K562 (cell line): ENCODE measurements at regions not wholly inside any gene's neighbourhood (a gene's known extent, or its start where the extent isn't known, plus 50 kb on each side); places are given as distances from the start of the nearest gene placed in this dataset.

Source experiments
- AFF4 ChIP-seq: sonication (generic); formaldehyde crosslinking; IDR thresholded peaks from 2 replicates; pipeline ENCODE4 v1.8.0; 2023; ENCODE audit warnings: mild to moderate bottlenecking, missing genetic modification reagents
- CXXC5 ChIP-seq: fragments of 250-450 bp; sonication (Bioruptor Pico); IDR thresholded peaks from 2 replicates; pipeline ENCODE4 v1.8.0; 2022; ENCODE audit warnings: inconsistent platforms, mild to moderate bottlenecking, moderate library complexity
- DDX20 ChIP-seq: fragments of 450-650 bp; IDR thresholded peaks from 2 replicates; pipeline ENCODE4 v1.6.1; 2016; ENCODE audit warnings: missing genetic modification characterization, low read depth, mild to moderate bottlenecking, missing compliant biosample characterization, moderate library complexity
- ILF3 ChIP-seq: fragments of 450-650 bp; IDR thresholded peaks from 2 replicates; pipeline ENCODE4 v1.6.1; 2018; ENCODE audit warnings: antibody characterized with exemption, mild to moderate bottlenecking, moderate library complexity, borderline replicate concordance
- KAT8 ChIP-seq: fragments of 450-650 bp; IDR thresholded peaks from 2 replicates; pipeline ENCODE4 v1.6.1; 2016; ENCODE audit warnings: low read depth, mild to moderate bottlenecking
- MBD2 ChIP-seq: sonication (generic); IDR thresholded peaks from 2 replicates; pipeline ENCODE4 v1.6.1; 2016; ENCODE audit warnings: low read depth, borderline replicate concordance
- MYNN ChIP-seq, 2 experiments: sonication (generic); formaldehyde crosslinking in 1 of 2; IDR thresholded peaks; 2 replicates each; pipeline versions ENCODE4 v1.5.0 to v1.6.1; 2016 to 2020; ENCODE audit warnings: antibody characterized with exemption in 1 of 2, missing genetic modification reagents in 1 of 2
- POLR2B ChIP-seq: fragments of 450-650 bp; IDR thresholded peaks from 2 replicates; pipeline ENCODE4 v1.6.1; 2018; ENCODE audit warnings: low read depth; ENCODE audit not compliant: partially characterized antibody
- RB1 ChIP-seq: fragments of 450-650 bp; IDR thresholded peaks from 2 replicates; pipeline ENCODE4 v1.6.1; 2017; ENCODE audit warnings: low read depth, mild to moderate bottlenecking
- STAT6 ChIP-seq: sonication (generic); formaldehyde crosslinking; IDR thresholded peaks from 2 replicates; pipeline ENCODE4 v1.8.1; 2023; ENCODE audit warnings: mild to moderate bottlenecking, missing genetic modification reagents
- ZFP36 ChIP-seq: fragments of 150-350 bp; IDR thresholded peaks from 2 replicates; pipeline ENCODE4 v1.6.1; 2018; ENCODE audit warnings: low read length, low read depth; ENCODE audit not compliant: partially characterized antibody
- ZNF318 ChIP-seq, 2 experiments: fragments of 450-650 bp; IDR thresholded peaks; 2 replicates each; pipeline ENCODE4 v1.6.1; 2016; ENCODE audit warnings: mild to moderate bottlenecking in 2 of 2, borderline replicate concordance in 1 of 2, low read depth in 1 of 2, moderate library complexity in 1 of 2

- no peak for TF ChIP-seq DDX20 (tag)
- no peak for TF ChIP-seq KAT8
- no peak for TF ChIP-seq ZFP36
- peak; percentile 80 for TF ChIP-seq POLR2B
- no peak for TF ChIP-seq AFF4 (CRISPR knock-in tag)
- no peak for TF ChIP-seq ZNF318 (IDR thresholded peaks at IDR 0.05; ENCODE audit: borderline replicate concordance in 1 of 2, low read depth in 1 of 2)
- no peak for TF ChIP-seq ILF3
- 0 out of 2 replicates have a peak, but pooled peaks have one; percentile 18 for TF ChIP-seq MBD2
- 0 out of 2 replicates have a peak, but pooled peaks have one; percentile 24 for TF ChIP-seq CXXC5 (CRISPR knock-in tag)
- no peak for TF ChIP-seq STAT6 (CRISPR knock-in tag)
- no peak for TF ChIP-seq MYNN (IDR thresholded peaks at IDR 0.05)
- TF ChIP-seq MYNN (CRISPR knock-in tag; IDR thresholded peaks at IDR 0.05) = no peak
- no peak for TF ChIP-seq RB1
These were observed 89.5 kb upstream of the CHD2 start (continued) for GRCh38 chr15:92810418-92811138.
